H9 (cell line): ENCODE measurements at regions not wholly inside any gene's neighbourhood (a gene's known extent, or its start where the extent isn't known, plus 50 kb on each side); places are given as distances from the start of the nearest gene placed in this dataset.
A peak's percentile ranks its signal among the peaks of the same experiment; 100 is the strongest.

Experiments used
- DNase-seq: peaks from one replicate; pipeline ENCODE4 v3.0.0-alpha.2; 2017
- H2AFZ ChIP-seq: one replicate; pipeline ENCODE4 v1.6.1; 2013; ENCODE audit warnings: mild to moderate bottlenecking, low read length, control low read depth, moderate library complexity
- H2AK5ac ChIP-seq: 2 replicates; pipeline ENCODE4 v1.6.1; 2013; ENCODE audit warnings: low read length, control low read depth, mixed read lengths; ENCODE audit not compliant: insufficient read length
- H2BK120ac ChIP-seq: one replicate; pipeline ENCODE4 v1.6.1; 2013; ENCODE audit warnings: low read depth, mild to moderate bottlenecking, low read length, control low read depth, inconsistent platforms; ENCODE audit not compliant: poor library complexity, severe bottlenecking
- H2BK12ac ChIP-seq: 2 replicates; pipeline ENCODE4 v1.6.1; 2013; ENCODE audit warnings: low read length, control low read depth, mixed read lengths, low read depth; ENCODE audit not compliant: insufficient read length
- H2BK15ac ChIP-seq: 2 replicates; pipeline ENCODE4 v1.6.1; 2013; ENCODE audit warnings: low read depth, low read length, control low read depth
- H2BK20ac ChIP-seq: one replicate; pipeline ENCODE4 v1.6.1; 2013; ENCODE audit warnings: low read depth, mild to moderate bottlenecking, low read length, control low read depth, inconsistent platforms; ENCODE audit not compliant: poor library complexity, severe bottlenecking
- H2BK5ac ChIP-seq: 2 replicates; pipeline ENCODE4 v1.6.1; 2013; ENCODE audit warnings: low read length, control low read depth, mixed read lengths; ENCODE audit not compliant: insufficient read length
- H3K14ac ChIP-seq: 2 replicates; pipeline ENCODE4 v1.6.1; 2013; ENCODE audit warnings: low read length, control low read depth; ENCODE audit not compliant: insufficient read depth
- H3K18ac ChIP-seq: 2 replicates; pipeline ENCODE4 v1.6.1; 2013; ENCODE audit warnings: low read depth, mild to moderate bottlenecking, mixed read lengths, low read length, control low read depth; ENCODE audit not compliant: insufficient read length
- H3K23ac ChIP-seq: 2 replicates; pipeline ENCODE4 v1.6.1; 2013; ENCODE audit warnings: low read length, control low read depth, mixed read lengths, low read depth; ENCODE audit not compliant: insufficient read length
- H3K23me2 ChIP-seq: 2 replicates; pipeline ENCODE4 v1.6.1; 2013; ENCODE audit warnings: low read depth, mild to moderate bottlenecking, mixed read lengths, low read length, control low read depth; ENCODE audit not compliant: insufficient read length, poor library complexity, severe bottlenecking
- H3K27ac ChIP-seq: 2 replicates; pipeline ENCODE4 v1.5.1; 2013; ENCODE audit warnings: low read length, control low read depth, mixed read lengths, low read depth; ENCODE audit not compliant: insufficient read length
- H3K27me3 ChIP-seq: 2 replicates; pipeline ENCODE4 v1.6.1; 2013; ENCODE audit warnings: low read length, control low read depth, inconsistent platforms; ENCODE audit not compliant: insufficient read depth
- H3K4ac ChIP-seq: 2 replicates; pipeline ENCODE4 v1.6.1; 2013; ENCODE audit warnings: low read depth, mild to moderate bottlenecking, control low read depth, inconsistent platforms, low read length, moderate library complexity
- H3K4me1 ChIP-seq: 2 replicates; pipeline ENCODE4 v1.6.1; 2013; ENCODE audit warnings: low read length, control low read depth, inconsistent platforms; ENCODE audit not compliant: insufficient read depth
- H3K4me2 ChIP-seq: 2 replicates; pipeline ENCODE4 v1.6.1; 2013; ENCODE audit warnings: low read length, control low read depth, mixed read lengths; ENCODE audit not compliant: insufficient read length, insufficient read depth
- H3K56ac ChIP-seq: 2 replicates; pipeline ENCODE4 v1.6.1; 2013; ENCODE audit warnings: low read depth, mild to moderate bottlenecking, mixed read lengths, low read length, control low read depth; ENCODE audit not compliant: insufficient read length
- H3K79me1 ChIP-seq: 2 replicates; pipeline ENCODE4 v1.6.1; 2013; ENCODE audit warnings: low read depth, mild to moderate bottlenecking, moderate library complexity, low read length, control low read depth, inconsistent platforms; ENCODE audit not compliant: insufficient read depth, poor library complexity, severe bottlenecking
- H3K79me2 ChIP-seq: 2 replicates; pipeline ENCODE4 v1.6.1; 2013; ENCODE audit warnings: low read length, control low read depth, inconsistent platforms; ENCODE audit not compliant: insufficient read depth
- H3K9ac ChIP-seq: 2 replicates; pipeline ENCODE4 v1.6.1; 2013; ENCODE audit warnings: low read length, control low read depth, mixed read lengths; ENCODE audit not compliant: insufficient read length; ENCODE audit errors: extremely low read depth
- H3K9me3 ChIP-seq: one replicate; pipeline ENCODE4 v1.6.1; 2013; ENCODE audit warnings: low read depth, low read length, inconsistent platforms; ENCODE audit not compliant: control insufficient read depth
- H3T11ph ChIP-seq: one replicate; pipeline ENCODE4 v1.6.1; 2013; ENCODE audit warnings: mild to moderate bottlenecking, low read length, control low read depth, inconsistent platforms
- H4K20me1 ChIP-seq: one replicate; pipeline ENCODE4 v1.6.1; 2013; ENCODE audit not compliant: control insufficient read depth, insufficient read length, insufficient read depth
- H4K5ac ChIP-seq: 2 replicates; pipeline ENCODE4 v1.6.1; 2013; ENCODE audit warnings: low read depth, mild to moderate bottlenecking, mixed read lengths, low read length, control low read depth; ENCODE audit not compliant: insufficient read length
- H4K8ac ChIP-seq: replicated peaks from 2 replicates; pipeline ENCODE4 v1.6.1; 2013; ENCODE audit warnings: low read length, control low read depth, mixed read lengths, low read depth; ENCODE audit not compliant: insufficient read length
- H4K91ac ChIP-seq: 2 replicates; pipeline ENCODE4 v1.6.1; 2013; ENCODE audit warnings: low read depth, mild to moderate bottlenecking, moderate library complexity, mixed read lengths, low read length, control low read depth; ENCODE audit not compliant: insufficient read length
- H3K27ac Mint-ChIP-seq, 3 experiments: 2 replicates in 2 of 3; 3 replicates in 1 of 3; pipeline ENCODE4 v1.8.0; 2020 to 2021; ENCODE audit warnings: mixed read lengths in 3 of 3, mild to moderate bottlenecking in 1 of 3, moderate library complexity in 1 of 3
- H3K27me3 Mint-ChIP-seq: 2 replicates; pipeline ENCODE4 v1.8.0; 2021; ENCODE audit warnings: low read depth, mild to moderate bottlenecking, moderate library complexity, mixed read lengths
- H3K36me3 Mint-ChIP-seq, 3 experiments: 2 replicates in 2 of 3; 3 replicates in 1 of 3; pipeline ENCODE4 v1.8.0; 2020 to 2021; ENCODE audit warnings: low read depth in 3 of 3, mixed read lengths in 3 of 3; ENCODE audit not compliant: insufficient read depth in 1 of 3
- H3K4me1 Mint-ChIP-seq, 2 experiments: 2 replicates each; pipeline ENCODE4 v1.8.0; 2020; ENCODE audit warnings: mixed read lengths in 2 of 2
- H3K4me3 Mint-ChIP-seq, 2 experiments: 2 replicates in 1 of 2; 3 replicates in 1 of 2; pipeline ENCODE4 v1.8.0; 2020 to 2021; ENCODE audit warnings: mild to moderate bottlenecking in 2 of 2, mixed read lengths in 2 of 2, moderate library complexity in 1 of 2
- H3K9me3 Mint-ChIP-seq, 2 experiments: 2 replicates in 1 of 2; 3 replicates in 1 of 2; pipeline ENCODE4 v1.8.0; 2020; ENCODE audit warnings: mild to moderate bottlenecking in 2 of 2, mixed read lengths in 2 of 2, moderate library complexity in 1 of 2
- CTCF ChIP-seq: fragments of 200-600 bp; sonication (generic); conservative IDR thresholded peaks from 3 replicates; pipeline ENCODE4 v1.8.0; 2021; ENCODE audit warnings: antibody characterized with exemption, mild to moderate bottlenecking

GRCh38 chr4:162988530-162988929 is 178.2 kb downstream of the NAF1 start:
- no peak overlapping the region for H3K27ac Mint-ChIP-seq
- H3K4ac ChIP-seq, result no peak overlapping the region
- H4K91ac ChIP-seq, result no peak overlapping the region
- no peak overlapping the region for H3K4me3 Mint-ChIP-seq
- no peaks in the 10 kb centered on the region for H3K9me3 ChIP-seq
- no peak overlapping the region for H3K18ac ChIP-seq
- TF ChIP-seq CTCF, result no peak
- H2BK15ac ChIP-seq, result no peak overlapping the region
- H3K79me2 ChIP-seq, result no peaks in the 10 kb centered on the region
- no peak overlapping the region for H2AK5ac ChIP-seq
- peaks cover 20% of the 10 kb centered on the region in 2 experiments for H3K4me1 Mint-ChIP-seq
- H3K27me3 Mint-ChIP-seq, result no peaks in the 10 kb centered on the region
- DNase-seq, result no peak
- H4K5ac ChIP-seq, result no peak overlapping the region
- no peak overlapping the region for H3T11ph ChIP-seq
- H3K4me2 ChIP-seq, result no peak overlapping the region
- H3K56ac ChIP-seq, result no peak overlapping the region
- no peaks in the 10 kb centered on the region for H3K27me3 ChIP-seq
- peaks cover 0 to 8% (median 0%) of the 10 kb centered on the region in 3 experiments; a peak in 2 of 7 replicates for H3K36me3 Mint-ChIP-seq
- H2AFZ ChIP-seq, result peak overlapping the region; percentile 32
- H2BK20ac ChIP-seq, result no peak overlapping the region
- no peak overlapping the region for H4K8ac ChIP-seq
- H2BK12ac ChIP-seq, result no peak overlapping the region
- no peaks in the 10 kb centered on the region for H3K79me1 ChIP-seq
- H2BK5ac ChIP-seq, result no peak overlapping the region
- H3K4me1 ChIP-seq, result no peaks in the 10 kb centered on the region; the same call in 1 of the 2 replicates
- no peaks in the 10 kb centered on the region for H4K20me1 ChIP-seq
- H3K9me3 Mint-ChIP-seq, result peaks cover 0 to 3% of the 10 kb centered on the region in 2 experiments; a peak in 2 of 5 replicates
- no peak overlapping the region for H3K9ac ChIP-seq
- H2BK120ac ChIP-seq, result no peak overlapping the region
- no peak overlapping the region for H3K23ac ChIP-seq
- H3K23me2 ChIP-seq, result no peaks in the 10 kb centered on the region
- no peak overlapping the region for H3K27ac ChIP-seq
- H3K14ac ChIP-seq, result no peak overlapping the region
